Stimulated activated naive CD8-positive, alpha-beta T cell treated with anti-CD3 and anti-CD28 coated beads, Interleukin-15, amount 100 ng/mL, for 72 hours (primary cell): ENCODE measurements at regions not wholly inside any gene's neighbourhood (a gene's known extent, or its start where the extent isn't known, plus 50 kb on each side); places are given as distances from the start of the nearest gene placed in this dataset.

Experiments
- ATAC-seq: fragments of 150-1000 bp; cut with Tn5 transposase; 2 replicates; pipeline ENCODE4 v1.10.0; 2021; ENCODE audit warnings: mild to moderate bottlenecking, moderate library complexity
- DNase-seq, 2 donors: peaks; one replicate each; pipeline ENCODE4 v3.0.0; 2021 to 2022
- H3K27ac Mint-ChIP-seq, 2 donors: one replicate each; pipeline ENCODE4 v1.8.0; 2022; ENCODE audit warnings: mild to moderate bottlenecking in 2 of 2, mixed read lengths in 2 of 2, moderate library complexity in 2 of 2
- H3K27me3 Mint-ChIP-seq: one replicate; pipeline ENCODE4 v1.8.0; 2022; ENCODE audit warnings: mixed read lengths
- H3K4me1 Mint-ChIP-seq: one replicate; pipeline ENCODE4 v1.8.0; 2022; ENCODE audit warnings: mild to moderate bottlenecking, mixed read lengths
- H3K4me3 Mint-ChIP-seq, 2 donors: one replicate each; pipeline ENCODE4 v1.8.0; 2022; ENCODE audit warnings: mild to moderate bottlenecking in 2 of 2, mixed read lengths in 2 of 2, moderate library complexity in 1 of 2
- H3K9me3 Mint-ChIP-seq, 2 donors: one replicate each; pipeline ENCODE4 v1.8.0; 2022; ENCODE audit warnings: mixed read lengths in 2 of 2

DNA sequence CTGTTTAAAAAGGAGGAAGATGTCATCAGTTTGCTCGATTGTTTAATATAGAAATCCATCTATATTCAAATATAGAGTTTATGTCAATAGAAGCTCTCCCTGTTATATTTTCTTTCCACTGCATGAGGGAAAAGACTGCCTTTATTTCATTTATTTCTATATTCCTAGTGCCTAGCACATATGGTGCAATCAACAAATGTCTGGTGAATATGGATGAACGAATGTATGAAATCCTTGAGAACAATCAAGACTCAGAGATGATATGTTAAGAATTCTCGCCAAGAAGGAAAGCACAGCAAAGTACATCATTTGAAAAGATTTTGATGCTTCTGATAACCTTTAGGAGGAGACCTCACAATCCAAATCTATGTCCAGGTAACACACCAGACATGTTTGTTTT is 296.0 kb upstream of the LMO3 start:
- no peak overlapping the region for H3K4me3 Mint-ChIP-seq
- ATAC-seq (no peak), DNase-seq (no peak)
- no peaks in the 10 kb centered on the region for H3K27me3 Mint-ChIP-seq
- no peaks in the 10 kb centered on the region for H3K4me1 Mint-ChIP-seq
- peaks cover 13 to 16% of the 10 kb centered on the region in 2 donors for H3K9me3 Mint-ChIP-seq
- no peak overlapping the region for H3K27ac Mint-ChIP-seq

DNA sequence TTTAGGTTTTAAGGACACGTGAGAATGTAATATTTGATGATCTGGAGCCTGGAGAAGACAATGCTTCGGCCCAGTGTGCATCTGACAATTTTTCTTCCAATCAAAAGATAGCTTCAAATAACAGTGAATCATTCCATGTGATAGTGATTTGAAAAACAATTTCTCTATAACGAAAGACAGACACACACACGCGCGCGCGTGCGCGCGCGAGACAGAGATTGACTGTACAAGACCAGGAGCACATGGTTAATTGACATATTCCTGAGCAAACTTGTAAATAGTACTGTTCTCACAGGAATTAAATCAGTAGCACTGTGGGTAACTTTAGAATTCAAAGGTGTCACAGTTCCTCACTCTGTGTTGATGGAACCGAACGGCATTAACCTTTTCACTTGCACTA is 287.5 kb upstream of the LMO3 start:
- no peak for ATAC-seq
- H3K4me1 Mint-ChIP-seq = no peaks in the 10 kb centered on the region
- peaks cover 21 to 28% of the 10 kb centered on the region in 2 donors for H3K9me3 Mint-ChIP-seq
- no peak overlapping the region for H3K4me3 Mint-ChIP-seq
- no peak for DNase-seq
- H3K27me3 Mint-ChIP-seq = no peaks in the 10 kb centered on the region
- no peak overlapping the region for H3K27ac Mint-ChIP-seq

- H3K9me3 Mint-ChIP-seq = peaks cover 24 to 29% of the 10 kb centered on the region in 2 donors
- H3K27ac Mint-ChIP-seq = no peak overlapping the region
- no peaks in the 10 kb centered on the region for H3K4me1 Mint-ChIP-seq
- no peak overlapping the region for H3K4me3 Mint-ChIP-seq
- DNase-seq (no peak), ATAC-seq (no peak)
- no peaks in the 10 kb centered on the region for H3K27me3 Mint-ChIP-seq
Measured at GRCh38 chr12:16891673-16892072, 285.7 kb upstream of the LMO3 start.

GRCh38 chr12:16884819-16885218 is 278.9 kb upstream of the LMO3 start:
- DNase-seq (no peak), ATAC-seq (no peak)
- Mint-ChIP-seq H3K9me3 (peaks cover 16 to 21% of the 10 kb centered on the region in 2 donors), H3K27ac (no peak overlapping the region), H3K4me1 (no peaks in the 10 kb centered on the region), H3K4me3 (no peak overlapping the region), H3K27me3 (no peaks in the 10 kb centered on the region)

DNA sequence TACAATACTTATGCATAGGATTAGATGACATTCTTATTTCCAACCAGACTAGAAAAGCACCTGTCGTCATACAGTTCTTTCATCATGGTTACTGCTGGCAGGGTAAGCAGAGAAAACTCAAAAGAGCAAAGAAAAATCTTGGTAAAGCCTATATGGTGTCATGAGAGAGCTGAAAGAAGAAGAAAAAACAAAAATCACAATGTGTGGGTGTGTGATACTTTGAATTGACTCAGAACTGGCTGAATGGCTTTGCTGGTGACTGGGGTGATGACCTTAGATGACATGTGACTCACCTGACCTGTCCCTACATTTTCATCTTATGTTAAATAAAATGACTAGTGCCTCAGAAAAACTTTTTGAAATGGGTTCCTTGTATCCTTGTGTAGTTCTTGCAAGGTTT is 278.1 kb upstream of the LMO3 start:
- DNase-seq (no peak), ATAC-seq (no peak)
- no peaks in the 10 kb centered on the region for H3K4me1 Mint-ChIP-seq
- no peak overlapping the region for H3K27ac Mint-ChIP-seq
- H3K27me3 Mint-ChIP-seq = no peaks in the 10 kb centered on the region
- H3K4me3 Mint-ChIP-seq = no peak overlapping the region
- peaks cover 13 to 17% of the 10 kb centered on the region in 2 donors for H3K9me3 Mint-ChIP-seq

GRCh38 chr12:16881986-16882570 is 276.1 kb upstream of the LMO3 start:
- Mint-ChIP-seq H3K4me3 (no peak overlapping the region), H3K4me1 (no peaks in the 10 kb centered on the region), H3K27ac (no peak overlapping the region), H3K9me3 (no peaks in the 10 kb centered on the region), H3K27me3 (no peaks in the 10 kb centered on the region)
- ATAC-seq (no peak), DNase-seq (no peak)

GRCh38 chr12:16880864-16881285 is 274.9 kb upstream of the LMO3 start:
- DNase-seq = no peak

DNA sequence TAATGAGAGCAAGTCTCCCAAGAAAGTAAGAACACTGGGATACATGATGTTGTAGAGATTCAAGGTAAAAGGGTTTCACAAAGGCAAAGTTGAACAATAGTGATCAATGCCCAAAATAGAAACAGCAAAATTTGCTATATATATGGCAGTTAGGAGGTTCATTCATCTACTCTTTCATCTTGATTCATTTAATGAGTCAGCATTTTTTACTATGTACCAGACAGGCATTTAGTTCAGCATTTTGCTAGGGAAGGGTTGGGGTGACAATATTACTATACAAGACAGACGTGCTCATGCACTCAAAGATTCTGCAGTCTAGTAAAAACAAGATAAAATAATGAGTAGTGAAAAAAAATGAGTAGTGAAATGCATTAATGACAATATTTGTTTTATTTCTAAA is 264.9 kb upstream of the LMO3 start:
- H3K27me3 Mint-ChIP-seq = no peaks in the 10 kb centered on the region
- H3K27ac Mint-ChIP-seq = no peak overlapping the region
- no peaks in the 10 kb centered on the region for H3K4me1 Mint-ChIP-seq
- peaks cover 5 to 12% of the 10 kb centered on the region in 2 donors for H3K9me3 Mint-ChIP-seq
- DNase-seq = no peak
- no peak for ATAC-seq
- no peak overlapping the region for H3K4me3 Mint-ChIP-seq

More at GRCh38 chr12:16880864-16881285, 274.9 kb upstream of the LMO3 start:
- no peak overlapping the region for H3K27ac Mint-ChIP-seq
- H3K4me3 Mint-ChIP-seq = no peak overlapping the region
- H3K27me3 Mint-ChIP-seq = no peaks in the 10 kb centered on the region
- H3K4me1 Mint-ChIP-seq = no peaks in the 10 kb centered on the region
- ATAC-seq = no peak
- H3K9me3 Mint-ChIP-seq = peaks cover 8 to 9% of the 10 kb centered on the region in 2 donors

DNA sequence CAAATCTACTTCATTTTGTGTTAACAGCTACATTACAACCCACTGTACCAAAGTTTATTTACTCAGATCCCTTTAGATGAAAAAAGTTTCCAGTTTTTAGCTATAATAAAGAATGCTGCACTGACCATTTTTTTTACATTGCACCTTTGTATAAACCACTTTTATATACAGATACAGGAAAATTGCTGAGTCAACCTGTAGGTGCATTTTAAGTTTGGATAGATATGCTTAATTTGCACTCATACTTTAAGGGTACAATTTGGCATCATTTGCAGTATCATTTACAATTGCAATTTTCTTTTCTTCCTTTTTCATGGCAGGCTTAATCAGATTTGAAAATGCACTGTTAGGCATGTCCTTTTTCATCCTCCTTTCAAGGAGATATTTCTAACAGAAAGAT is 257.8 kb upstream of the LMO3 start:
- H3K27ac Mint-ChIP-seq = no peak overlapping the region
- H3K9me3 Mint-ChIP-seq = peaks cover 0 to 3% of the 10 kb centered on the region in 2 donors
- DNase-seq (no peak), ATAC-seq (no peak)
- H3K4me1 Mint-ChIP-seq = no peaks in the 10 kb centered on the region
- no peak overlapping the region for H3K4me3 Mint-ChIP-seq
- H3K27me3 Mint-ChIP-seq = no peaks in the 10 kb centered on the region

- no peaks in the 10 kb centered on the region for H3K27me3 Mint-ChIP-seq
- no peaks in the 10 kb centered on the region for H3K9me3 Mint-ChIP-seq
- no peak overlapping the region for H3K4me3 Mint-ChIP-seq
- no peaks in the 10 kb centered on the region for H3K4me1 Mint-ChIP-seq
- DNase-seq (no peak), ATAC-seq (no peak)
- no peak overlapping the region for H3K27ac Mint-ChIP-seq
Measured at GRCh38 chr12:16857456-16857923, 251.5 kb upstream of the LMO3 start.

DNA sequence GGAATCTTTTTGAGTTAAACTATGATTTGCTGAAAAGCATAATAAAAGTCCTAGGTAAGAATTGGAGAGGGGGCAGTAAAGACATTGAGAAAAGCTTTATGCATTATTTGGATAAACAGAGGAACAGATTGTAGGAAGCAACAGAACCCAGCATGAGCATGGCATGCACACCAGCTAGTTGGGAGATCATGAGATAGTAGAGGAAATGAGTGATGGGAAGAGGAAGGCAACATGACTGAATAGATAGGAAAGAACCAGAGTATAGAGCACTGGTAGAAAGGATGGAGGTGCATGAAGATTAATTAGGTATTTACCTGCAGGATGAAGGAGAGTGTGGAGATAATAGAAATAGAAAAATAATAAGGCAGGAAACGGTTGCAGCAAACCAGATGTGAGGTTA is 248.5 kb upstream of the LMO3 start:
- H3K4me1 Mint-ChIP-seq = no peaks in the 10 kb centered on the region
- no peak overlapping the region for H3K4me3 Mint-ChIP-seq
- DNase-seq = no peak
- no peak overlapping the region for H3K27ac Mint-ChIP-seq
- no peaks in the 10 kb centered on the region for H3K9me3 Mint-ChIP-seq
- no peaks in the 10 kb centered on the region for H3K27me3 Mint-ChIP-seq
- ATAC-seq = no peak

DNA sequence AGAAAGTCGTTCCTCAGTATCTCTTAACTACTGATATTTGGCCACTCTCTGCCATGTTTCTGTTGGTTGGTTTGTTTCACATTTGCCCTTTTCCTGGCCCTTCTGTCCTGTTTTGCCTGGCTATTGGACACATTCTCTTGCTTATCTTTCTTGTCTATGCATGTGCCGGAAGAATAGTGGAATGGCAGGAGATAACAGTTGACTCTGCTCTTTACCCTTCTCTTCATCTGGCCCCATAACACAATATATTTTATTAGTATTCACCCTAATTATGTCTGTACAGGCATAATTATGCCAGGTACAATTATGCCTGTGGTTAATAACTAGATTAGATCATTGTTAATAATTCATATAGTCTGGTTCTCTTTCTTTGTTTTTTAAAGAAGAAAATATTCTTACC is 243.5 kb upstream of the LMO3 start:
- Mint-ChIP-seq H3K4me1 (no peaks in the 10 kb centered on the region), H3K27ac (no peak overlapping the region), H3K27me3 (no peaks in the 10 kb centered on the region), H3K4me3 (no peak overlapping the region), H3K9me3 (peaks cover 0 to 8% of the 10 kb centered on the region in 2 donors)
- ATAC-seq = no peak
- DNase-seq = no peak

- Mint-ChIP-seq H3K4me3 (no peak overlapping the region), H3K27me3 (no peaks in the 10 kb centered on the region), H3K27ac (no peak overlapping the region), H3K9me3 (peaks cover 0 to 22% of the 10 kb centered on the region in 2 donors), H3K4me1 (no peaks in the 10 kb centered on the region)
- ATAC-seq (no peak), DNase-seq (no peak)
Measured at GRCh38 chr12:16844875-16845274, 238.9 kb upstream of the LMO3 start.

DNA sequence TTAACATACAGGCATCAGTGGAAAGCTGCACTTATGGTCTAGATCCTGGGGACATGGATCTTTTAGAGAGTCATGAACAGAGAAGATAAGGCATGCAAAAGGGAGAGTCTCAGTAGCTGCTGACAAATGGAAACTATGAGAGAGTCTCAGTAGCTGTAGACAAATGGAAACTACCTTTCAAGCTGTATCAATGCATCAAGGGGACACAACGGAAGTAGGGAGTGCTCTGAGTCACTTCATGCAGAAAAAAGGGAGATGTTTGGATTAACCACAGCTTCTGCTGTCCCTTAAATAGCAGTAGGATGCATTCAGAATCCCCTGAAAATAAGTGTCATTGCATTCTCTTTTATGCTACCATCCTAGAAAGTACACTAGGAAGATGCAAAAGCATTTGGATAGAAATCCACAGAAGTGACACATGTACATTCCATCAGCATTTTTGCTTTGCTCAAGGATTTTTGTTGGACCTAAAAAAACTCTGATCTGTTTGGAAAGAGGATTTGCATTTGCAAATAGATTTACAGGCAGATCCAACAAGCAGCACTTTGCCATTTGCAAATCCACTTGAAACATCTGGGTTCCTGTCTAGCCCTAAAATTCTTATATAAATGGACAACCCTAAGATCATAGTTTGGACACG is 227.5 kb upstream of the LMO3 start:
- Mint-ChIP-seq H3K4me3 (no peak overlapping the region), H3K4me1 (no peaks in the 10 kb centered on the region)

DNA sequence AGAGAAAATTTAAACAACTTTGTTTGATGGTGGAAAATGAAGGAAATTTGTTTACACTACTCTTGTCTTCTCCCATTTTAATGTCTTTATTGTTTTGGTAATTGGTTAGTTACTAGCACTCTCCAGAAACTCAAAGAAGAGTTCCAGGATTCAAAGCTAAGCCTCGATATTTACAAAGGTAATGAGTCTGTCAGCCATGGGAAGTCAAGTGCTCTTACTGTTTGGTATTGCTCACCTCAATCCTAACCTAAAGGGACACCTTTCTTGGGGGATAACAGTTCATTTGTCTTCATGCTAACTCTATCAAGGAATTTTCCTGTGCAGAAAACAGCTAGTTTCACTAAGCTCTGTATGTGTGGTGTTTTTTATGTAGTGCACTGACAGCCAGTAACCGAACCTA is 222.9 kb upstream of the LMO3 start:
- no peaks in the 10 kb centered on the region for H3K27me3 Mint-ChIP-seq
- DNase-seq (no peak), ATAC-seq (no peak)
- no peak overlapping the region for H3K4me3 Mint-ChIP-seq
- no peak overlapping the region for H3K27ac Mint-ChIP-seq
- H3K4me1 Mint-ChIP-seq = no peaks in the 10 kb centered on the region
- H3K9me3 Mint-ChIP-seq = peaks cover 20 to 24% of the 10 kb centered on the region in 2 donors

More for the DNA sequence above, 227.5 kb upstream of the LMO3 start:
- DNase-seq (no peak), ATAC-seq (no peak)
- Mint-ChIP-seq H3K9me3 (peaks cover 18 to 29% of the 10 kb centered on the region in 2 donors), H3K27me3 (no peaks in the 10 kb centered on the region), H3K27ac (no peak overlapping the region)

- ATAC-seq (no peak), DNase-seq (no peak)
- no peak overlapping the region for H3K4me3 Mint-ChIP-seq
- H3K27me3 Mint-ChIP-seq = no peaks in the 10 kb centered on the region
- no peaks in the 10 kb centered on the region for H3K4me1 Mint-ChIP-seq
- no peak overlapping the region for H3K27ac Mint-ChIP-seq
- peaks cover 22 to 23% of the 10 kb centered on the region in 2 donors for H3K9me3 Mint-ChIP-seq
Measured at GRCh38 chr12:16807731-16808130, 201.8 kb upstream of the LMO3 start.

GRCh38 chr12:16796168-16796567 is 190.2 kb upstream of the LMO3 start:
- peaks cover 13 to 28% of the 10 kb centered on the region in 2 donors for H3K9me3 Mint-ChIP-seq
- no peak overlapping the region for H3K27ac Mint-ChIP-seq
- no peak overlapping the region for H3K4me3 Mint-ChIP-seq
- DNase-seq = no peak
- no peaks in the 10 kb centered on the region for H3K27me3 Mint-ChIP-seq
- H3K4me1 Mint-ChIP-seq = no peaks in the 10 kb centered on the region
- no peak for ATAC-seq
